Mucosa of rectum (tissue), 2 donors: ENCODE measurements at regions not wholly inside any gene's neighbourhood (a gene's known extent, or its start where the extent isn't known, plus 50 kb on each side); places are given as distances from the start of the nearest gene placed in this dataset.

Experiments used
- H3K27ac ChIP-seq, 2 donors: one replicate each; pipeline ENCODE4 v1.7.0; 2013; ENCODE audit warnings: inconsistent platforms in 2 of 2, low read depth in 2 of 2, low read length in 2 of 2
- H3K27me3 ChIP-seq, 2 donors: one replicate each; pipeline ENCODE4 v1.7.0; 2013; ENCODE audit warnings: low read length in 2 of 2; ENCODE audit not compliant: control insufficient read depth in 2 of 2, insufficient read depth in 2 of 2
- H3K36me3 ChIP-seq, 2 donors: one replicate each; pipeline ENCODE4 v1.7.0; 2013; ENCODE audit warnings: low read length in 2 of 2; ENCODE audit not compliant: control insufficient read depth in 2 of 2, insufficient read depth in 2 of 2
- H3K4me1 ChIP-seq, 2 donors: one replicate each; pipeline ENCODE4 v1.7.0; 2013; ENCODE audit warnings: low read length in 2 of 2, mild to moderate bottlenecking in 1 of 2; ENCODE audit not compliant: control insufficient read depth in 2 of 2, insufficient read depth in 2 of 2
- H3K4me3 ChIP-seq, 2 donors: one replicate each; pipeline ENCODE4 v1.7.0; 2013; ENCODE audit warnings: low read length in 2 of 2
- H3K9ac ChIP-seq, 2 donors: one replicate each; pipeline ENCODE4 v1.7.0; 2013; ENCODE audit warnings: low read length in 2 of 2, low read depth in 1 of 2, mild to moderate bottlenecking in 1 of 2
- H3K9me3 ChIP-seq, 2 donors: one replicate each; pipeline ENCODE4 v1.7.0; 2013; ENCODE audit warnings: low read length in 2 of 2; ENCODE audit not compliant: control insufficient read depth in 2 of 2
- donor health status: healthy.
- donor health status: Normal muscosa, but diverticular disease.

- Histone ChIP-seq H3K4me3 (no peak overlapping the region), H3K36me3 (no peaks in the 10 kb centered on the region), H3K4me1 (no peaks in the 10 kb centered on the region), H3K27me3 (no peaks in the 10 kb centered on the region), H3K9me3 (no peaks in the 10 kb centered on the region), H3K9ac (no peak overlapping the region), H3K27ac (no peak overlapping the region)
Observed at GRCh38 chr1:88472714-88473113, 211.4 kb upstream of the PKN2 start.

GRCh38 chr1:88474555-88475304 lies 209.3 kb upstream of the PKN2 start:
- no peaks in the 10 kb centered on the region for H3K36me3 ChIP-seq
- no peaks in the 10 kb centered on the region for H3K9me3 ChIP-seq
- no peak overlapping the region for H3K9ac ChIP-seq
- H3K4me3 ChIP-seq, result no peak overlapping the region
- no peak overlapping the region for H3K27ac ChIP-seq
- H3K27me3 ChIP-seq, result no peaks in the 10 kb centered on the region
- no peaks in the 10 kb centered on the region for H3K4me1 ChIP-seq

- Histone ChIP-seq H3K27me3 (no peaks in the 10 kb centered on the region), H3K9me3 (no peaks in the 10 kb centered on the region), H3K36me3 (no peaks in the 10 kb centered on the region)
Observed at GRCh38 chr1:88484881-88485280, 199.2 kb upstream of the PKN2 start.

GRCh38 chr1:88488237-88488636 lies 195.8 kb upstream of the PKN2 start:
- no peak overlapping the region for H3K9ac ChIP-seq
- no peaks in the 10 kb centered on the region for H3K27me3 ChIP-seq
- no peaks in the 10 kb centered on the region for H3K36me3 ChIP-seq
- H3K9me3 ChIP-seq, result no peaks in the 10 kb centered on the region
- H3K4me1 ChIP-seq, result no peaks in the 10 kb centered on the region
- H3K27ac ChIP-seq, result no peak overlapping the region
- H3K4me3 ChIP-seq, result no peak overlapping the region

More at GRCh38 chr1:88484881-88485280, 199.2 kb upstream of the PKN2 start:
- no peak overlapping the region for H3K27ac ChIP-seq
- H3K9ac ChIP-seq, result no peak overlapping the region
- H3K4me3 ChIP-seq, result no peak overlapping the region
- no peaks in the 10 kb centered on the region for H3K4me1 ChIP-seq

- Histone ChIP-seq H3K27ac (no peak overlapping the region), H3K4me3 (no peak overlapping the region), H3K9me3 (no peaks in the 10 kb centered on the region), H3K36me3 (no peaks in the 10 kb centered on the region), H3K9ac (no peak overlapping the region), H3K27me3 (no peaks in the 10 kb centered on the region), H3K4me1 (no peaks in the 10 kb centered on the region)
Observed at GRCh38 chr1:88490676-88491075, 193.4 kb upstream of the PKN2 start.

GRCh38 chr1:88499671-88500070 lies 184.4 kb upstream of the PKN2 start:
- Histone ChIP-seq H3K9ac (no peak overlapping the region), H3K4me3 (no peak overlapping the region), H3K9me3 (no peaks in the 10 kb centered on the region), H3K36me3 (no peaks in the 10 kb centered on the region), H3K4me1 (no peaks in the 10 kb centered on the region), H3K27ac (no peak overlapping the region), H3K27me3 (no peaks in the 10 kb centered on the region)

GRCh38 chr1:88502886-88503285 lies 181.2 kb upstream of the PKN2 start:
- no peaks in the 10 kb centered on the region for H3K4me1 ChIP-seq
- no peak overlapping the region for H3K9ac ChIP-seq
- H3K36me3 ChIP-seq, result no peaks in the 10 kb centered on the region
- no peaks in the 10 kb centered on the region for H3K27me3 ChIP-seq
- H3K9me3 ChIP-seq, result no peaks in the 10 kb centered on the region
- no peak overlapping the region for H3K27ac ChIP-seq
- no peak overlapping the region for H3K4me3 ChIP-seq

GRCh38 chr1:88503646-88504045 lies 180.4 kb upstream of the PKN2 start:
- Histone ChIP-seq H3K27me3 (no peaks in the 10 kb centered on the region), H3K36me3 (no peaks in the 10 kb centered on the region), H3K4me1 (no peaks in the 10 kb centered on the region), H3K4me3 (no peak overlapping the region), H3K9me3 (no peaks in the 10 kb centered on the region), H3K9ac (no peak overlapping the region), H3K27ac (no peak overlapping the region)

- H3K36me3 ChIP-seq, result no peaks in the 10 kb centered on the region
- H3K9ac ChIP-seq, result no peak overlapping the region
- no peaks in the 10 kb centered on the region for H3K4me1 ChIP-seq
- no peaks in the 10 kb centered on the region for H3K9me3 ChIP-seq
- H3K27ac ChIP-seq, result no peak overlapping the region
- H3K27me3 ChIP-seq, result no peaks in the 10 kb centered on the region
- no peak overlapping the region for H3K4me3 ChIP-seq
Observed at GRCh38 chr1:88504601-88505000, 179.5 kb upstream of the PKN2 start.

GRCh38 chr1:88509379-88509778 lies 174.7 kb upstream of the PKN2 start:
- no peak overlapping the region for H3K9ac ChIP-seq
- no peak overlapping the region for H3K27ac ChIP-seq
- no peaks in the 10 kb centered on the region for H3K9me3 ChIP-seq
- no peaks in the 10 kb centered on the region for H3K36me3 ChIP-seq
- no peaks in the 10 kb centered on the region for H3K27me3 ChIP-seq
- no peak overlapping the region for H3K4me3 ChIP-seq
- no peaks in the 10 kb centered on the region for H3K4me1 ChIP-seq
